ENCODE measurements at regions not wholly inside any gene's neighbourhood (a gene's known extent, or its start where the extent isn't known, plus 50 kb on each side); places are given as distances from the start of the nearest gene placed in this dataset.
A peak's percentile ranks its signal among the peaks of the same experiment; 100 is the strongest.

- Histone ChIP-seq H3K79me2 (ENCODE audit: control insufficient read depth in 1 of 2, insufficient read depth in 2 of 2, low read length in 2 of 2) (no peaks in the 10 kb centered on the region), H3K4ac (replicated peaks; ENCODE audit: insufficient read length, low read depth, low read length) (no peak overlapping the region), H4K20me1 (replicated peaks in 1 of 2; ENCODE audit: control insufficient read depth in 1 of 2, insufficient read depth in 2 of 2, low read length in 2 of 2) (no peaks in the 10 kb centered on the region), H4K8ac (ENCODE audit: extremely low read depth, insufficient read depth, low read length) (no peak overlapping the region), H2AK5ac (ENCODE audit: low read depth, low read length) (no peak overlapping the region), H2AFZ (ENCODE audit: low read length) (no peak overlapping the region), H2BK20ac (ENCODE audit: low read length) (no peak overlapping the region), H3K56ac (replicated peaks; ENCODE audit: insufficient read length, low read depth, low read length) (no peak overlapping the region), H2BK120ac (replicated peaks; ENCODE audit: low read depth, low read length) (no peak overlapping the region), H3K4me1 (replicated peaks in 1 of 4; ENCODE audit: control insufficient read depth in 3 of 4, insufficient read depth in 4 of 4, low read length in 3 of 4) (no peaks in the 10 kb centered on the region), H3K4me2 (ENCODE audit: insufficient read depth in 1 of 2, low read depth in 2 of 2, low read length in 2 of 2) (no peak overlapping the region), H3K9ac (replicated peaks in 1 of 4; ENCODE audit: extremely low read depth in 1 of 4, low read depth in 3 of 4, low read length in 3 of 4) (no peak overlapping the region), H4K91ac (replicated peaks; ENCODE audit: insufficient read length, low read length) (no peak overlapping the region), H2BK12ac (ENCODE audit: low read depth, low read length) (no peak overlapping the region), H3K27me3 (replicated peaks in 1 of 4; ENCODE audit: control insufficient read depth in 3 of 4, extremely low read depth in 1 of 4, insufficient read depth in 3 of 4, low read length in 3 of 4) (no peaks in the 10 kb centered on the region), H3K23me2 (ENCODE audit: low read depth, low read length) (no peaks in the 10 kb centered on the region), H3K36me3 (ENCODE audit: control insufficient read depth in 2 of 4, insufficient read depth in 4 of 4, low read length in 3 of 4) (no peaks in the 10 kb centered on the region), H2BK5ac (ENCODE audit: low read depth, low read length) (no peak overlapping the region), H2BK15ac (ENCODE audit: low read length) (no peak overlapping the region), H3K27ac (ENCODE audit: low read depth, low read length) (no peak overlapping the region), H3K14ac (ENCODE audit: insufficient read length) (no peak overlapping the region), H4K5ac (ENCODE audit: insufficient read length, low read depth, low read length) (no peak overlapping the region), H3K4me3 (ENCODE audit: extremely low read depth in 1 of 4, insufficient read depth in 2 of 4, low read depth in 3 of 4, low read length in 4 of 4) (no peak overlapping the region), H3K79me1 (ENCODE audit: low read depth, low read length) (no peaks in the 10 kb centered on the region), H3K23ac (ENCODE audit: insufficient read length) (no peak overlapping the region), H3K18ac (ENCODE audit: extremely low read depth, low read length) (peak overlapping the region; percentile 38; the same call in 1 of the 2 replicates), H3K9me3 (ENCODE audit: insufficient read depth in 2 of 2, low read depth in 1 of 2, low read length in 1 of 2) (peaks cover 4 to 6% of the 10 kb centered on the region in 2 experiments; a peak in 1 of 4 replicates)
- FAIRE-seq, result peak; percentile 63
- no peak for DNase-seq (ENCODE audit: low read depth in 1 of 2, low spot score in 2 of 2)
- 90% methylated on average over 9 of the region's 9 CpGs; no CpG with 5 or more reads in 1 of the 2 experiments for WGBS, 2 experiments (ENCODE audit: extremely low coverage in 1 of 2, insufficient coverage in 1 of 2, insufficient read length in 1 of 2, insufficient replicate concordance in 2 of 2, low coverage in 1 of 2, low lambda C conversion rate in 2 of 2, missing lambda C conversion rate in 1 of 2)
- ChIA-PET POLR2A (ENCODE audit: partially characterized antibody) (no interaction called here), CTCF (ENCODE audit: partially characterized antibody) (interaction anchor here (1.1 to 2.0 kb wide), 3 partner anchors 100 to 179 kb away, joined by 3 to 5 read pairs (median 3); no protein-coding TSS in a partner anchor)
- TF ChIP-seq RXRA (IDR thresholded peaks at IDR 0.05; ENCODE audit: insufficient read depth, low read depth, low read length) (no peak), TAF1 (IDR thresholded peaks at IDR 0.05; ENCODE audit: low read depth, low read length) (no peak), RFX5 (IDR thresholded peaks at IDR 0.05; ENCODE audit: borderline replicate concordance, low read depth, low read length) (no peak), POLR2AphosphoS5 (IDR thresholded peaks at IDR 0.05; ENCODE audit: low read depth, low read length) (no peak), TAF7 (optimal IDR thresholded peaks at IDR 0.05; ENCODE audit: borderline replicate concordance, low read depth, low read length) (no peak), MAFK (IDR thresholded peaks at IDR 0.05; ENCODE audit: low read depth, low read length) (no peak), YY1 (IDR thresholded peaks at IDR 0.05; ENCODE audit: low read depth, low read length) (no peak), SP1 (IDR thresholded peaks at IDR 0.05; ENCODE audit: low read depth, low read length) (no peak), ASH2L (IDR thresholded peaks at IDR 0.05; ENCODE audit: low read length) (no peak), EGR1 (IDR thresholded peaks at IDR 0.05; ENCODE audit: borderline replicate concordance, low read depth, low read length) (no peak), FOSL1 (IDR thresholded peaks at IDR 0.05; ENCODE audit: insufficient read depth, low read depth, low read length) (no peak), GABPA (IDR thresholded peaks at IDR 0.05; ENCODE audit: borderline replicate concordance, insufficient read depth, low read length) (no peak), E2F6 (IDR thresholded peaks at IDR 0.05) (no peak), POU5F1 (IDR thresholded peaks at IDR 0.05; ENCODE audit: low read depth, low read length) (no peak), CTBP2 (IDR thresholded peaks at IDR 0.05; ENCODE audit: borderline replicate concordance, insufficient read depth, insufficient read length, low read length) (no peak)
Measured at GRCh38 chr4:169909479-169909878, 116.7 kb downstream of the MFAP3L start.

Measured in H1 (cell line).